ENCODE measurements at regions not wholly inside any gene's neighbourhood (a gene's known extent, or its start where the extent isn't known, plus 50 kb on each side); places are given as distances from the start of the nearest gene placed in this dataset.
"Not testable (repeated sequence)": the region's sequence is repeated elsewhere in the genome, so short reads cannot be mapped to it uniquely, and the experiment has no call there.

- DNase-seq (ENCODE audit: low read depth, low spot score) (no peak), FAIRE-seq (no peak)
- dilution Hi-C loops (cut with MboI; ENCODE audit: extremely low pct_ligation_motif_present, low sequenced_read_pairs), result no loop called here
- BruUV-seq (replicated peaks), result no TSS peak
- Histone ChIP-seq H3K27ac (ENCODE audit: insufficient read depth, low read depth, low read length) (no peak overlapping the region), H3K4me1 (ENCODE audit: control insufficient read depth, extremely low read depth, insufficient read depth, low read length) (no peaks in the 10 kb centered on the region), H3K9me3 (replicated peaks; ENCODE audit: control insufficient read depth, insufficient read depth, low read length) (no peaks in the 10 kb centered on the region), H3K9me1 (replicated peaks; ENCODE audit: control insufficient read depth, extremely low read depth, insufficient read depth, low read length) (no peaks in the 10 kb centered on the region), H4K20me1 (replicated peaks; ENCODE audit: control insufficient read depth, extremely low read depth, insufficient read depth, low read length) (no peaks in the 10 kb centered on the region), H3K4me3 (replicated peaks in 1 of 3; ENCODE audit: insufficient read depth in 1 of 3, low read depth in 1 of 3, low read length in 3 of 3) (no peak overlapping the region), H2AFZ (ENCODE audit: low read depth, low read length) (no peak overlapping the region), H3K4me2 (ENCODE audit: insufficient read depth, low read length) (no peak overlapping the region), H3K79me2 (ENCODE audit: control insufficient read depth, insufficient read depth, low read length) (no peaks in the 10 kb centered on the region), H3K27me3 (ENCODE audit: control insufficient read depth in 2 of 2, insufficient read depth in 2 of 2, low read length in 2 of 2) (no peaks in the 10 kb centered on the region), H3K9ac (replicated peaks; ENCODE audit: extremely low read depth, insufficient read depth, low read length) (no peak overlapping the region), H3K36me3 (ENCODE audit: control insufficient read depth in 2 of 2, extremely low read depth in 1 of 2, insufficient read depth in 2 of 2, low read length in 2 of 2) (no peaks in the 10 kb centered on the region)
- CTCF ChIA-PET, result no interaction called here
- TF ChIP-seq FOS (IDR thresholded peaks at IDR 0.05; ENCODE audit: borderline replicate concordance, insufficient read depth, low read length), result no peak
- no peak for TF ChIP-seq GATA2 (IDR thresholded peaks at IDR 0.05; ENCODE audit: insufficient read depth, insufficient read length, low read depth, low read length)
- no peak for TF ChIP-seq POLR2AphosphoS5 (IDR thresholded peaks at IDR 0.05; ENCODE audit: insufficient read depth, low read depth, low read length)
- no peak for TF ChIP-seq MYC (IDR thresholded peaks at IDR 0.05; ENCODE audit: low read depth, low read length)
- TF ChIP-seq POLR2A (IDR thresholded peaks at IDR 0.05; ENCODE audit: low read depth, low read length), result no peak
- no peak for TF ChIP-seq JUN (IDR thresholded peaks at IDR 0.05; ENCODE audit: borderline replicate concordance, insufficient read depth, insufficient read length, low read depth)
- no peak for TF ChIP-seq CTCF (IDR thresholded peaks at IDR 0.05; ENCODE audit: extremely low read depth in 1 of 2, insufficient read depth in 1 of 2, low read depth in 1 of 2, low read length in 2 of 2)
- TF ChIP-seq MAX (IDR thresholded peaks at IDR 0.05; ENCODE audit: insufficient read depth, insufficient read length), result no peak
- no peak for TF ChIP-seq EZH2 (IDR thresholded peaks at IDR 0.05; ENCODE audit: borderline replicate concordance, low read depth, low read length, severe bottlenecking)
- intact Hi-C loops (cut with micrococcal nuclease), result no loop called here
- POLR2A ChIA-PET, result no interaction called here
These were observed 124.4 kb upstream of the ITGB1 start for GRCh38 chr10:33082373-33082895.

DNA sequence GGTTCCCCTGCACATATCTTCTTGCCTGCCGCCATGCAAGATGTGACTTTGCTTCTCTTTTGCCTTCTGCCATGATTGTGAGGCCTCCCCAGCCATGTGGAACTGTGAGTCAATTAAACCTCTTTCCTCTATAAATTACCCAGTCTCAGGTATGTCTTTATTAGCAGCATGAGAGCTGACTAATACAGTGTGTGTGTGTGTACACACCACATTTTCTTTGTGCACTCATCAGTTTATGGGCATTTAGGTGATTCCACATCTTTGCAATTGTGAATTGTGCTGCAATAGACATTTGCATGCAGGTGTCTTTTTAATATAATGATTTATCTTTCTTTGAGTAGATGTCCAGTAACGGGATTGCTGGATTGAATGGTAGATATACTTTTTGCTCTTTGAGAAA, 122.4 kb upstream of the ITGB1 start:
- H3K4me3 ChIP-seq (replicated peaks in 1 of 3; ENCODE audit: insufficient read depth in 1 of 3, low read depth in 1 of 3, low read length in 3 of 3); H3K79me2 ChIP-seq (ENCODE audit: control insufficient read depth, insufficient read depth, low read length); H2AFZ ChIP-seq (ENCODE audit: low read depth, low read length); H3K9me3 ChIP-seq (replicated peaks; ENCODE audit: control insufficient read depth, insufficient read depth, low read length); H3K9ac ChIP-seq (replicated peaks; ENCODE audit: extremely low read depth, insufficient read depth, low read length); POLR2A ChIA-PET; BruUV-seq (replicated peaks); H3K27me3 ChIP-seq (ENCODE audit: control insufficient read depth in 2 of 2, insufficient read depth in 2 of 2, low read length in 2 of 2); CTCF ChIA-PET; H4K20me1 ChIP-seq (replicated peaks; ENCODE audit: control insufficient read depth, extremely low read depth, insufficient read depth, low read length); DNase-seq (ENCODE audit: low read depth, low spot score); H3K4me2 ChIP-seq (ENCODE audit: insufficient read depth, low read length); FAIRE-seq; H3K4me1 ChIP-seq (ENCODE audit: control insufficient read depth, extremely low read depth, insufficient read depth, low read length); dilution Hi-C loops (cut with MboI; ENCODE audit: extremely low pct_ligation_motif_present, low sequenced_read_pairs); H3K9me1 ChIP-seq (replicated peaks; ENCODE audit: control insufficient read depth, extremely low read depth, insufficient read depth, low read length); H3K27ac ChIP-seq (ENCODE audit: insufficient read depth, low read depth, low read length); H3K36me3 ChIP-seq (ENCODE audit: control insufficient read depth in 2 of 2, extremely low read depth in 1 of 2, insufficient read depth in 2 of 2, low read length in 2 of 2); intact Hi-C loops (cut with micrococcal nuclease): not testable (repeated sequence)

Measured in endothelial cell of umbilical vein (primary cell).